VCaP (cell line): ENCODE measurements at regions not wholly inside any gene's neighbourhood (a gene's known extent, or its start where the extent isn't known, plus 50 kb on each side); places are given as distances from the start of the nearest gene placed in this dataset.

Experiments
- H3K27ac ChIP-seq: fragments of 450-650 bp; 2 replicates; pipeline ENCODE4 v1.5.1; 2017
- TF ChIP-seq, protein P1 (sequence below): fragments of 450-650 bp; conservative IDR thresholded peaks from 2 replicates; pipeline ENCODE4 v1.5.1; 2017; ENCODE audit warnings: mild to moderate bottlenecking, moderate library complexity

DNA sequence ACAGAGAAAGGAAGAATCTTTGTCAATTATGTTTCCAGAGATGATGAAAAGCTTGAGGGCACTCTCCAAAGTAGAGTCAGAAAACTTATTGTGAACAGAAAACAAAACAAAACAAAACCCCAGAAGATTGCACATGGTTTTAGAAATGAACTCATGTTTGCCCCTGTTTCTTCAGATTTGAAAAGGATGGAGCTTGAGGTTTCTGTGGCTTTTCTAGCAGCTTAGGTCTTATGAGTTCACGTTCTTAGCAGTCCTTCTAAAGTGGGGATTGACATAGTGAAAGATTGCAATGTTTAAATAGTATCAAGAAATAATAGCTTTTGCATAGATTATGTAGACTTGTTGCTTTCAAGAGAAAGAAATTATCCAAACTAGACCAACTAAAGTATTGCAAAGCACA is 421.8 kb downstream of the GBA3 start:
- TF ChIP-seq, protein P1, sequence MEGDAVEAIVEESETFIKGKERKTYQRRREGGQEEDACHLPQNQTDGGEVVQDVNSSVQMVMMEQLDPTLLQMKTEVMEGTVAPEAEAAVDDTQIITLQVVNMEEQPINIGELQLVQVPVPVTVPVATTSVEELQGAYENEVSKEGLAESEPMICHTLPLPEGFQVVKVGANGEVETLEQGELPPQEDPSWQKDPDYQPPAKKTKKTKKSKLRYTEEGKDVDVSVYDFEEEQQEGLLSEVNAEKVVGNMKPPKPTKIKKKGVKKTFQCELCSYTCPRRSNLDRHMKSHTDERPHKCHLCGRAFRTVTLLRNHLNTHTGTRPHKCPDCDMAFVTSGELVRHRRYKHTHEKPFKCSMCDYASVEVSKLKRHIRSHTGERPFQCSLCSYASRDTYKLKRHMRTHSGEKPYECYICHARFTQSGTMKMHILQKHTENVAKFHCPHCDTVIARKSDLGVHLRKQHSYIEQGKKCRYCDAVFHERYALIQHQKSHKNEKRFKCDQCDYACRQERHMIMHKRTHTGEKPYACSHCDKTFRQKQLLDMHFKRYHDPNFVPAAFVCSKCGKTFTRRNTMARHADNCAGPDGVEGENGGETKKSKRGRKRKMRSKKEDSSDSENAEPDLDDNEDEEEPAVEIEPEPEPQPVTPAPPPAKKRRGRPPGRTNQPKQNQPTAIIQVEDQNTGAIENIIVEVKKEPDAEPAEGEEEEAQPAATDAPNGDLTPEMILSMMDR, result no peak
- H3K27ac ChIP-seq, result no peak overlapping the region

DNA sequence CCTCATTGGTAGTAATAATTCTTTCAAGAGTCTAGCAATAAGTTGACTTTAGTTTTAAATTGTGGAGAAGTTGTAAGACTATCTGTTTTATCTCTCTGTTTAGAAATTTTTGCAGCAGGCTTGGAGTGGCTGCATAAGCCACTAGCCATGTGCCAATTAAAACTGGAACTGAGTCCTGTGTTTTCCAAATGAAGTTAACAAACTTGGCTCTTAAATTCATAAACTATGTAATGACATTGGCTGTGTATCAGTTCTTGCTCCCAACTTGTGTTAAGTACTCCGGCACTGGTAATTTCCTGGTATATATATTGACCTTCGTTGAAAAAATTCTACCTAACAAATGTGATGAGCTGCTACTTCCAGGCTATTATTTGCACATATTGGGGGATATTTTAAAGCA is 420.4 kb downstream of the GBA3 start:
- TF ChIP-seq, protein P1, result no peak
- no peak overlapping the region for H3K27ac ChIP-seq

DNA sequence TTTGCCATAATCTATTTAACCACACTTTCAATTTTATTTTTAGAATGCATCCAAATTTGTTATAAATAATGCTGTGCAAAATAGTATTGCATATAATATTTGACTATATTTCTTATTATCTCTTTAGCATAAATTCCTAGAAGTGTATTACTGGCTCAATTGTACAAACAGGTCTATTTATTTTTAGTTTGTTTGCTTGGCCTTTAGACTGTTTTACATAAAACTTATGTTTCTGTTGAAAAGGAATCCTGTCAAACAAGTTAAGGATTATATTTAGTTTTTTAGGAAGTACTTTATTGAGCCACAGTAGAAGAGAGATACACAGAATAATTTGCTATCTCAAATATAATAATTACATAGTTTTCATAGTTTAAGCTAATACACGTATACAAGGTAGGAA is 413.8 kb downstream of the GBA3 start:
- TF ChIP-seq, protein P1, result no peak
- no peak overlapping the region for H3K27ac ChIP-seq

DNA sequence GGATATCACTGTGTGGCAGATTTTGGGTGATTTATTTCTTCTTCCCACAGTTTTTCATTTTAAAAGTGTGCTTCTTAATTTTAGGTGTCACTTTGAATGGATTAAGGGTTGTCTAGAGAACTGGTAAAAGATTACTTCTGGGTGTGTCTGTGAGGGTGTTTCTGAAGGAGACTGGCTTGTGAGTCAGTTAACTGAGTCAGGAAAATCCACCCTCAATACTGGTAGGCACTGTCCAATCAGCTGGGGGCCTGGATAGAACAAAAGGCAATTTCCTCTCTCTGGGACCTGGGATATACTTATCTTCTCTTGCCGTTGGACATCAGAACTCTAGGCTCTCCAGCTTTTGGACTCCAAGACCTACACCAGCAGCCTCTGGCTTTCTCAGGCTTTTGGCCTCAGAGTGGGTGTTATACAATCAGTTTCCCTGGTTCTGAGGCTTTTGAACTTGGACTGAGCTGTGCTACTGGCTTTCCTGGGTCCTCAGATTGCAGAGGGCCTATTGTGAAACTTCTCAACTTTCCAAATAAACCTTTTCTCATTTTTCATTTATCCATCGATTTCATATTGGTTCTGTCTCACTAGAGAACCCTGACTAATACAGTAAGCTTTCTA is 413.1 kb downstream of the GBA3 start:
- TF ChIP-seq, protein P1, result no peak
- H3K27ac ChIP-seq, result no peak overlapping the region

DNA sequence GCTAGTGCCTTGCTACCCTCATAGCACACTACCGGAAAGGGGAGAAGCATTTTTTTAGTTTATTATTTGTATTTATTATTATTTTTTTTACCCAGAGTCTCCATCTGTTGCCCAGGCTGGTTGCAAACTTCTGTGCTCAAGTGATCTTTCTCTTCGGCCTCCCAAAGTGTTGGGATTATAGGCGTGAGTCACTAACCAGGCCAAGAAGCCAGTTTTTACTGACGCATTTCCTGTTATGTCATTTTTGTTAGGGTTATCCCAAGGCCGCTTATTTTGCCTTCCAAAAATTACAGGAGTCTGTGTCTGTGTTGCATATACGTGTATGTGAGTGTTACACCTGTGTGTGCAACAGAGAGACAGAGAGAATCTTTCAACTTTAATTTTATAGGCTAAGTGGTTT is 404.5 kb downstream of the GBA3 start:
- TF ChIP-seq, protein P1, result no peak

DNA sequence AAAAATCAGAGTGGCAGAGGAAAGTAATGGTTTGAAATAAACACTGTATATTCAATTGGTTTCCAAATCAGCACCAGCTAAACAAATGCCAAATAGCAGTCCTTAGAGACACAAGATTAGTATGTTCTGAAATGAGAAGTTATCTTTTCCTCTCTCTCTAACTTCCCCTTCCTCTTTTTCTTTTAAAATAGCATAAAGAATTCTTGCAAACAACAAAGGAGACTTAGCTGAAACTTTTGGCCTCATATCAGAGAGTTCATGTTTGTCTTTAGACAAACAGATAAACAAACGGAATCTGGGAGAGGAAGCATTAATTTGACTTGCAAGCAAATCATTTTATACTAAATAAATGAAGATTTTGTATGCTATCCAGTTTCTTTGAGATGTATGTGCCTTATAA is 399.0 kb downstream of the GBA3 start:
- TF ChIP-seq, protein P1, result no peak
- H3K27ac ChIP-seq, result no peak overlapping the region

More for the DNA sequence above, 404.5 kb downstream of the GBA3 start:
- H3K27ac ChIP-seq, result no peak overlapping the region

DNA sequence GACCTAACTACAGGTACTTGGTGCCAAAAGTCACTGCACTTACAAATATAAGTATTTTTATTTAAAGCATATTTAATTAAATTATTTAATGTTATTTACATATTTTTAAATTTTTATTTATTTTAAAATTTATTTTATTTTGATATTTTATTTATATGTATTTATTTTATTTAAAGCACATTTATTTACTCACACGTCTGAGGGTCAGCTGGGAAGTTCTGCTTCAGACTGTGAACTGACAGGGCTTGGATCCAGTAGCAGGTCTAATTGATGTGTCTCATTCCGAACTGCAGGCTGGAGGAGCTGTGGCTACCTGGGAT is 392.5 kb downstream of the GBA3 start:
- H3K27ac ChIP-seq, result no peak overlapping the region
- TF ChIP-seq, protein P1, result no peak
